ENCODE measurements at regions not wholly inside any gene's neighbourhood (a gene's known extent, or its start where the extent isn't known, plus 50 kb on each side); places are given as distances from the start of the nearest gene placed in this dataset.

DNA sequence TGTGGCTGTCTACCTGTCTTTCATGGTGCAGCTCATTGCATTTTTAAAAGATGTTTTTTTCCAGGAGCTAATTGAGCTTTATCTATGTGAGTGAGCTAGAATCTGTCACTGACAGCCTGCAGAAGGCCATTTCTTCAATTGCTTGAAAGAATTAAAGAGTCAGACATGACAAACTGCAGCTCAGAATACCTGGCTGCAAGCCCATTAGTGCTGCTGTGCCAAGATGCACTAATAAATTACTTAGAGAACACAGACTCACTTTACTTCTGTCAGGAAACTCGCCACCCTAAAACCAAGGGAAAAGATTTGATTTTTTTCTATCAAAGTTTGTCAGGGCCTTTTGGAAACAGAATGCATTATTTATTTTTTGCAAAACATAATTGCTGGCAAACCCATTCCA, 368.3 kb downstream of the CAAP1 start:
- H3K4me3 ChIP-seq (ENCODE audit: low read depth, low read length) = no peak overlapping the region
- no peak for DNase-seq (ENCODE audit: low read depth)
- TF ChIP-seq POLR2A (IDR thresholded peaks at IDR 0.05; ENCODE audit: extremely low read depth, insufficient read length) = no peak
- TF ChIP-seq, protein P1, sequence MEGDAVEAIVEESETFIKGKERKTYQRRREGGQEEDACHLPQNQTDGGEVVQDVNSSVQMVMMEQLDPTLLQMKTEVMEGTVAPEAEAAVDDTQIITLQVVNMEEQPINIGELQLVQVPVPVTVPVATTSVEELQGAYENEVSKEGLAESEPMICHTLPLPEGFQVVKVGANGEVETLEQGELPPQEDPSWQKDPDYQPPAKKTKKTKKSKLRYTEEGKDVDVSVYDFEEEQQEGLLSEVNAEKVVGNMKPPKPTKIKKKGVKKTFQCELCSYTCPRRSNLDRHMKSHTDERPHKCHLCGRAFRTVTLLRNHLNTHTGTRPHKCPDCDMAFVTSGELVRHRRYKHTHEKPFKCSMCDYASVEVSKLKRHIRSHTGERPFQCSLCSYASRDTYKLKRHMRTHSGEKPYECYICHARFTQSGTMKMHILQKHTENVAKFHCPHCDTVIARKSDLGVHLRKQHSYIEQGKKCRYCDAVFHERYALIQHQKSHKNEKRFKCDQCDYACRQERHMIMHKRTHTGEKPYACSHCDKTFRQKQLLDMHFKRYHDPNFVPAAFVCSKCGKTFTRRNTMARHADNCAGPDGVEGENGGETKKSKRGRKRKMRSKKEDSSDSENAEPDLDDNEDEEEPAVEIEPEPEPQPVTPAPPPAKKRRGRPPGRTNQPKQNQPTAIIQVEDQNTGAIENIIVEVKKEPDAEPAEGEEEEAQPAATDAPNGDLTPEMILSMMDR (IDR thresholded peaks at IDR 0.05; ENCODE audit: low read depth, low read length) = no peak
- TF ChIP-seq, protein P2, sequence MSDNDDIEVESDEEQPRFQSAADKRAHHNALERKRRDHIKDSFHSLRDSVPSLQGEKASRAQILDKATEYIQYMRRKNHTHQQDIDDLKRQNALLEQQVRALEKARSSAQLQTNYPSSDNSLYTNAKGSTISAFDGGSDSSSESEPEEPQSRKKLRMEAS (IDR thresholded peaks at IDR 0.05; ENCODE audit: low read depth, low read length) = no peak
- TF ChIP-seq MYC (IDR thresholded peaks at IDR 0.05; ENCODE audit: low read depth, low read length) = no peak

DNA sequence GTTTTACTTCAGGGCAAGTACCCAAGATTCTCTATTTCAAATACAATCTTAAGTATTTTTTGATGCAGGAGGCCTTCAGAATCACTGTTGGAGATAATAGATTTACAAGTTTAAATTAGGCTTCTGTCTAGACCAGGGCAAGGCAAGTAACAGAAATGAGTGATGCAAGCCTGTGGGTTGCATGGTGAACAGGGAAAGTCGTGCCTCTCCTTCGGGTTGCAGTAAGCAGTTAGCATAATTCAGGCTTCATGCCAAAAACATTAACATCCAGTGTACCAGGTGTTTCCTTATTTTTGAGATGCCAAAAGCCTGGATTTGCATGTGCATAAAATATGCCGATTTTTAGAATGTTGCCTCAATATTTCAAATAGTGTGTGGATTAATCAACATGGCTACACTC, 369.0 kb downstream of the CAAP1 start:
- TF ChIP-seq POLR2A (IDR thresholded peaks at IDR 0.05; ENCODE audit: extremely low read depth, insufficient read length) = no peak
- TF ChIP-seq, protein P2 (IDR thresholded peaks at IDR 0.05; ENCODE audit: low read depth, low read length) = no peak
- TF ChIP-seq, protein P1 (IDR thresholded peaks at IDR 0.05; ENCODE audit: low read depth, low read length) = no peak
- TF ChIP-seq MYC (IDR thresholded peaks at IDR 0.05; ENCODE audit: low read depth, low read length) = no peak
- DNase-seq (ENCODE audit: low read depth) = no peak
- H3K4me3 ChIP-seq (ENCODE audit: low read depth, low read length) = no peak overlapping the region

DNA sequence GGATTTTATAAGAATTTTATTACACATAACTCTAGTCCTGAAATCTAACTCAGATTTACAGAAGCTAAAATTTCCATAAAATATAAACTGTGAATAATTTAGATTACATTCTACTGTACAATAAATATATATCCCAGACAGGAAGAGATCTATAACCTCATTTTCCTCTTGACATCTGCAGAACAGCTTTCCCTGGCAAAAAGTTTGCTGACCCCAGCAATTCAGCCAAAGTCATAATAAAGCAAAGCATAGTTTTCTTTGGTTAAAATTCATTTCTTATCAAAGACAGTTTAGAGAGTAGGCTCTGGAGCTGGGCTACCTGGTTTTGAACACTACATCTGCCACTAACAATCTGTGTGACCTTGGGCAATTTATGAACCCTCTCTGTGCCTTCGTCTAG, 372.5 kb downstream of the CAAP1 start:
- H3K4me3 ChIP-seq (ENCODE audit: low read depth, low read length) = no peak overlapping the region
- DNase-seq (ENCODE audit: low read depth) = no peak
- TF ChIP-seq POLR2A (IDR thresholded peaks at IDR 0.05; ENCODE audit: extremely low read depth, insufficient read length) = no peak
- no peak for TF ChIP-seq MYC (IDR thresholded peaks at IDR 0.05; ENCODE audit: low read depth, low read length)
- TF ChIP-seq, protein P1 (IDR thresholded peaks at IDR 0.05; ENCODE audit: low read depth, low read length) = no peak
- TF ChIP-seq, protein P2 (IDR thresholded peaks at IDR 0.05; ENCODE audit: low read depth, low read length) = no peak

DNA sequence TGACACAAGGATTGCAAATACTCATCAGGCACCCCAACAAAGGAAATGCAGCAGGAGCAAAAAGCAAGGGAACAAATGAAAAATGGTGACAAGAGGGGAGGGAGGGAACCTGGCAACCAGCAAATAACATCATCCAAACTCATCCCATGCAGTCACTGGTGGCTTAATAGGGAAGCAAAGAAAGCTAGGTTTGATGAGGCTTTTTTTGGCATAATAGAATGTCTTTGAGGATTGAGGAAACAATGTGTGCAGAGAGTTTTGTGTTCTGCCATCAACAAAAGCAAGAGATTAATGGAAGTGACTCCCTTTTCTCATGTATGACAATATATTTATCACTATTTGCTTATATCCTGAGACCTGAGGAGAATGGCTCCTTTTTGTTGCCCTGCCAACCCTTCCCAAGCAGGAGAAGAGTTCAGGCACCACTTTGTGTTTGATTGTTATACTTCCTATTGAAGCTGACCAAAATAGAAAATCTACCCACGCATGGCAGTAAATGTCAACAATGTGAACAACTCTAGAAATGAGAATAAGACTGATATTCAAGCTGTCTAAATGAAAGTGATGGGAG, 375.7 kb downstream of the CAAP1 start:
- DNase-seq (ENCODE audit: low read depth) = no peak
- no peak overlapping the region for H3K4me3 ChIP-seq (ENCODE audit: low read depth, low read length)
- TF ChIP-seq POLR2A (IDR thresholded peaks at IDR 0.05; ENCODE audit: extremely low read depth, insufficient read length) (no peak), MYC (IDR thresholded peaks at IDR 0.05; ENCODE audit: low read depth, low read length) (no peak)
- TF ChIP-seq, protein P2 (IDR thresholded peaks at IDR 0.05; ENCODE audit: low read depth, low read length) = no peak
- TF ChIP-seq, protein P1 (IDR thresholded peaks at IDR 0.05; ENCODE audit: low read depth, low read length) = no peak

DNA sequence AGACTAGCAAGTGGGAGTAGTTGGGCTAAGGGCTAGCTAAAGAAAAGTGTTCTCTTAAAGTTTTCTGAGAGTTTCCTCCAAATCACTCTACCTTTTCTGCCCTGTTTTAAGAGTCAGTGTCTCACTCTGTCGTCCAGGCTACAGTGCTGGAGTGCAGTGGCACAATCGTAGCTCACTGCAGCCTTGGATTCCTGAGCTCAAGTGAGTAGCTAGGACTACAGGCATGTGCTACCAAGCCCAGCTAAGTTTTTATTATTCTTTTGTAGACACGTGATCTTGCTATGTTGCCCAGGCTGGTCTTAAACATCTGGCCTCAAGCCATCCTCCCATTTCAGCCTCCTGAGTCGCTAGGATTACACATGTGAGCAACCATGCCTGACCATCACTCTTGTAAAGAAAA, 378.9 kb downstream of the CAAP1 start:
- H3K4me3 ChIP-seq (ENCODE audit: low read depth, low read length) = no peak overlapping the region
- TF ChIP-seq, protein P2 (IDR thresholded peaks at IDR 0.05; ENCODE audit: low read depth, low read length) = no peak
- TF ChIP-seq MYC (IDR thresholded peaks at IDR 0.05; ENCODE audit: low read depth, low read length) (no peak), POLR2A (IDR thresholded peaks at IDR 0.05; ENCODE audit: extremely low read depth, insufficient read length) (no peak)
- TF ChIP-seq, protein P1 (IDR thresholded peaks at IDR 0.05; ENCODE audit: low read depth, low read length) = no peak
- no peak for DNase-seq (ENCODE audit: low read depth)
